ENCODE measurements at regions not wholly inside any gene's neighbourhood (a gene's known extent, or its start where the extent isn't known, plus 50 kb on each side); places are given as distances from the start of the nearest gene placed in this dataset.

GRCh38 chr5:165504674-165505073, 1999.3 kb downstream of the MAT2B start:
- DNase-seq (ENCODE audit: low read depth) (no peak), FAIRE-seq (no peak)
- H3K4me3 ChIP-seq (ENCODE audit: low read depth, low read length), result no peak overlapping the region
- no peak for TF ChIP-seq CTCF (IDR thresholded peaks at IDR 0.05; ENCODE audit: insufficient read depth, low read length, severe bottlenecking)
- no peaks in the 10 kb centered on the region for H3K27me3 ChIP-seq (ENCODE audit: control insufficient read depth, insufficient read depth, low read length)
- no peaks in the 10 kb centered on the region for H3K36me3 ChIP-seq (ENCODE audit: control insufficient read depth, insufficient read depth, low read length)

GRCh38 chr5:165508286-165508685, 2002.9 kb downstream of the MAT2B start:
- Histone ChIP-seq H3K27me3 (ENCODE audit: control insufficient read depth, insufficient read depth, low read length) (no peaks in the 10 kb centered on the region), H3K36me3 (ENCODE audit: control insufficient read depth, insufficient read depth, low read length) (no peaks in the 10 kb centered on the region), H3K4me3 (ENCODE audit: low read depth, low read length) (no peak overlapping the region)
- FAIRE-seq, result no peak
- no peak for TF ChIP-seq CTCF (IDR thresholded peaks at IDR 0.05; ENCODE audit: insufficient read depth, low read length, severe bottlenecking)
- DNase-seq (ENCODE audit: low read depth), result no peak

GRCh38 chr5:165508861-165509260, 2003.4 kb downstream of the MAT2B start:
- Histone ChIP-seq H3K36me3 (ENCODE audit: control insufficient read depth, insufficient read depth, low read length) (no peaks in the 10 kb centered on the region), H3K27me3 (ENCODE audit: control insufficient read depth, insufficient read depth, low read length) (no peaks in the 10 kb centered on the region), H3K4me3 (ENCODE audit: low read depth, low read length) (no peak overlapping the region)
- TF ChIP-seq CTCF (IDR thresholded peaks at IDR 0.05; ENCODE audit: insufficient read depth, low read length, severe bottlenecking), result no peak
- FAIRE-seq (no peak), DNase-seq (ENCODE audit: low read depth) (no peak)

DNA sequence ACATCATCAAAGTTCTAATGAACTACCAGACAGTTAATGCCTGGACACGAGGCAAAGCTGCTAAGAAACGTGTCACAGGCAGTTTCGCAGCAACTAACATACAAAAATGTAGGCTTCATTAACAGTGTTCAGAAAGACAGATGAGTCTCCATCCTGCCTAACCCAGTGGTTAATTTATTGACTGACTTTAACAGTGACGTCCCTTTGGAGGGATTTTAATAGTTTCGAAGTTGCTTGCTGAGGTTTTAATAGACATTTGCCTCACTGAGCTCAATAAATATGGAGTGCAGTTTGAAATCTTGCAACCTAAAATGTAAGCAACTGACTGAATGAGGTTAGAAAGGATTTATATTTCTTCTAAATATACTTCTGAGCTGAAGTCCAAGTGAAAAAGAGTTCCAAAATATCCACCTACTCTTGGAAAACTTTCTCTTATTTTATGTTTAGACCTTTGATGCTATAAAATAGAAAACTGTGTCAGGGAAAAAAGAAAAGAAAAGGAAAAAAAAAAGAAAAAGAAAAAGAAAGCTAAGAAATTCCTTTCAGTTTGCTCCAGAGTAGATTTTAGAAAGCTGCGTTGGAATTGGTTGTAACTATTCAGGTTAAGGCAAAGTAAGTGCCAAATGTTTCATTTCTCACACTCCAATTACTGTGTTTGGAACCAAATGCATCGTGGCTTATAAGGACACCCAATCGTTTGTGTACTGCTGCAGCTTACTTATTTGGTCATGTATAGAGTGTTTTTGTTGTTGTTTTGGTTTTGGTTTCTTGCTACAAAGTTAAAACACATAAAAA, 2016.6 kb downstream of the MAT2B start:
- Histone ChIP-seq H3K4me3 (ENCODE audit: low read depth, low read length) (no peak overlapping the region), H3K36me3 (ENCODE audit: control insufficient read depth, insufficient read depth, low read length) (no peaks in the 10 kb centered on the region), H3K27me3 (ENCODE audit: control insufficient read depth, insufficient read depth, low read length) (no peaks in the 10 kb centered on the region)
- FAIRE-seq (no peak), DNase-seq (ENCODE audit: low read depth) (no peak)
- no peak for TF ChIP-seq CTCF (IDR thresholded peaks at IDR 0.05; ENCODE audit: insufficient read depth, low read length, severe bottlenecking)

GRCh38 chr5:165525271-165525670, 2019.9 kb downstream of the MAT2B start:
- TF ChIP-seq CTCF (IDR thresholded peaks at IDR 0.05; ENCODE audit: insufficient read depth, low read length, severe bottlenecking), result no peak
- Histone ChIP-seq H3K27me3 (ENCODE audit: control insufficient read depth, insufficient read depth, low read length) (no peaks in the 10 kb centered on the region), H3K4me3 (ENCODE audit: low read depth, low read length) (no peak overlapping the region), H3K36me3 (ENCODE audit: control insufficient read depth, insufficient read depth, low read length) (no peaks in the 10 kb centered on the region)
- DNase-seq (ENCODE audit: low read depth) (peak; percentile 54), FAIRE-seq (no peak)

- no peaks in the 10 kb centered on the region for H3K36me3 ChIP-seq (ENCODE audit: control insufficient read depth, insufficient read depth, low read length)
- no peak for FAIRE-seq
- no peak for TF ChIP-seq CTCF (IDR thresholded peaks at IDR 0.05; ENCODE audit: insufficient read depth, low read length, severe bottlenecking)
- no peak for DNase-seq (ENCODE audit: low read depth)
- H3K27me3 ChIP-seq (ENCODE audit: control insufficient read depth, insufficient read depth, low read length), result no peaks in the 10 kb centered on the region
- no peak overlapping the region for H3K4me3 ChIP-seq (ENCODE audit: low read depth, low read length)
Measured at GRCh38 chr5:165526357-165526756, 2020.9 kb downstream of the MAT2B start.

All from bronchial epithelial cell (primary cell).